GM23338 (cell line): ENCODE measurements at regions not wholly inside any gene's neighbourhood (a gene's known extent, or its start where the extent isn't known, plus 50 kb on each side); places are given as distances from the start of the nearest gene placed in this dataset.

Experiments
- POLR2AphosphoS5 ChIP-seq: IDR thresholded peaks from 2 replicates; pipeline ENCODE4 v1.6.1; 2016; ENCODE audit warnings: antibody characterized with exemption, low read depth
- TF ChIP-seq, protein P1 (sequence below), 2 experiments: fragments of 200-600 bp in 1 of 2; sonication (generic) in 1 of 2; conservative IDR thresholded peaks; 2 replicates each; pipeline versions ENCODE4 v1.5.1 to v1.6.1; 2016 to 2017; ENCODE audit warnings: antibody characterized with exemption in 2 of 2, low read depth in 2 of 2, mild to moderate bottlenecking in 2 of 2, moderate library complexity in 1 of 2

DNA sequence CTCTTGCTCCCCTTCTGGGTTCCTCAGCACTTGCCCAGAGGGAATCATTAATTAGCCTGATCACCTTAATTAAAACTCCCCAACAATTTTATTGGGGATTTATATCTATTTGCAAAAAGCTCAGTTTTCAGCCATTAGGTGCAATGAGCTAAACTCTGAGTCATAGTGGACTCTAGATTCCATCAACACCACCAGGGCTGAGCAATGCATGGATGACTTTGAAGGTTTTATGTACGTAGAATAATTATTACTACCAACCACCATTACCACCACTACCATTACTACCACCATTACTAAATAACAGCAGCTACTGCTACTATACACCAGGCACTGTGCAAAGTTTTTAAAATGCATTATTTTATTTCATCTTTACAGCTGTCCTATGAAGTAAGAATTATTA lies 81.2 kb downstream of the ZNF621 start:
- TF ChIP-seq, protein P1, sequence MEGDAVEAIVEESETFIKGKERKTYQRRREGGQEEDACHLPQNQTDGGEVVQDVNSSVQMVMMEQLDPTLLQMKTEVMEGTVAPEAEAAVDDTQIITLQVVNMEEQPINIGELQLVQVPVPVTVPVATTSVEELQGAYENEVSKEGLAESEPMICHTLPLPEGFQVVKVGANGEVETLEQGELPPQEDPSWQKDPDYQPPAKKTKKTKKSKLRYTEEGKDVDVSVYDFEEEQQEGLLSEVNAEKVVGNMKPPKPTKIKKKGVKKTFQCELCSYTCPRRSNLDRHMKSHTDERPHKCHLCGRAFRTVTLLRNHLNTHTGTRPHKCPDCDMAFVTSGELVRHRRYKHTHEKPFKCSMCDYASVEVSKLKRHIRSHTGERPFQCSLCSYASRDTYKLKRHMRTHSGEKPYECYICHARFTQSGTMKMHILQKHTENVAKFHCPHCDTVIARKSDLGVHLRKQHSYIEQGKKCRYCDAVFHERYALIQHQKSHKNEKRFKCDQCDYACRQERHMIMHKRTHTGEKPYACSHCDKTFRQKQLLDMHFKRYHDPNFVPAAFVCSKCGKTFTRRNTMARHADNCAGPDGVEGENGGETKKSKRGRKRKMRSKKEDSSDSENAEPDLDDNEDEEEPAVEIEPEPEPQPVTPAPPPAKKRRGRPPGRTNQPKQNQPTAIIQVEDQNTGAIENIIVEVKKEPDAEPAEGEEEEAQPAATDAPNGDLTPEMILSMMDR (conservative IDR thresholded peaks at IDR 0.05; ENCODE audit: low read depth in 2 of 2): no peak
- TF ChIP-seq POLR2AphosphoS5: no peak
